Fibroblast of lung (primary cell): ENCODE measurements at regions not wholly inside any gene's neighbourhood (a gene's known extent, or its start where the extent isn't known, plus 50 kb on each side); places are given as distances from the start of the nearest gene placed in this dataset.

Experiments used
- CTCF ChIP-seq, 2 donors: IDR thresholded peaks in 1 of 2; conservative IDR thresholded peaks in 1 of 2; 1 replicate in 1 of 2; 2 replicates in 1 of 2; pipeline ENCODE4 v1.5.1; 2011 to 2012; ENCODE audit warnings: low read length in 2 of 2, control low read depth in 1 of 2, inconsistent platforms in 1 of 2, low read depth in 1 of 2, mild to moderate bottlenecking in 1 of 2
- EZH2 ChIP-seq: IDR thresholded peaks from 2 replicates; pipeline ENCODE4 v1.5.1; 2012; ENCODE audit warnings: low read length, control low read depth, mild to moderate bottlenecking; ENCODE audit errors: missing control alignments

DNA sequence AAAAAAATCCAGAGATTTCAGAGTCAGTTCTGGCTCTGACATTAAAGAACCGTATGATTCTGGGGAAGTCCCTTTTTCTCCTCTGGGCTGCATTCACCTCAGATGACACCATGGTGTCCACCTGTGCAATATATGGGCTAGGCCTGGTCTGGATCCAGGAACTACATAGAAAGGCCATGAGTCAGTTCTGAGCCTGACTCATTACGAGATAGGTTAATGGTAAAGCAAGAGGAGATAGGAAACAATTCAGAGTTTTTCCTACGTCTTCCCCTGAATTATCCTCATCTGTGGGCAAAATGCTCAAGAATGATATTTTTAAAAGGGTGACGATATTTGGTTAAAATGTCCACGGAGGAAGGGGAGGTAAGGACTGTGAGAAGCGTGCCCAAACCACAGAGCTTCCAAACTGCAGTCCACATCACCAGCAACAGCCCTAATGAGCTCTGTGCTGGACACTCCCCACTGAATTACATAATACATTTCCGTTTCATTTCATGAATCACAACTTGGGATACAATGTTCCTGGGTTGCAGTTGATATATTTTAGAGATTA lies 180.1 kb upstream of the OSR1 start:
- TF ChIP-seq CTCF (conservative IDR thresholded peaks at IDR 0.05 in 1 of 2, IDR thresholded peaks at IDR 0.05 in 1 of 2; ENCODE audit: low read depth in 1 of 2, low read length in 2 of 2) (no peak), EZH2 (no peak)
